ENCODE measurements at regions not wholly inside any gene's neighbourhood (a gene's known extent, or its start where the extent isn't known, plus 50 kb on each side); places are given as distances from the start of the nearest gene placed in this dataset.

DNA sequence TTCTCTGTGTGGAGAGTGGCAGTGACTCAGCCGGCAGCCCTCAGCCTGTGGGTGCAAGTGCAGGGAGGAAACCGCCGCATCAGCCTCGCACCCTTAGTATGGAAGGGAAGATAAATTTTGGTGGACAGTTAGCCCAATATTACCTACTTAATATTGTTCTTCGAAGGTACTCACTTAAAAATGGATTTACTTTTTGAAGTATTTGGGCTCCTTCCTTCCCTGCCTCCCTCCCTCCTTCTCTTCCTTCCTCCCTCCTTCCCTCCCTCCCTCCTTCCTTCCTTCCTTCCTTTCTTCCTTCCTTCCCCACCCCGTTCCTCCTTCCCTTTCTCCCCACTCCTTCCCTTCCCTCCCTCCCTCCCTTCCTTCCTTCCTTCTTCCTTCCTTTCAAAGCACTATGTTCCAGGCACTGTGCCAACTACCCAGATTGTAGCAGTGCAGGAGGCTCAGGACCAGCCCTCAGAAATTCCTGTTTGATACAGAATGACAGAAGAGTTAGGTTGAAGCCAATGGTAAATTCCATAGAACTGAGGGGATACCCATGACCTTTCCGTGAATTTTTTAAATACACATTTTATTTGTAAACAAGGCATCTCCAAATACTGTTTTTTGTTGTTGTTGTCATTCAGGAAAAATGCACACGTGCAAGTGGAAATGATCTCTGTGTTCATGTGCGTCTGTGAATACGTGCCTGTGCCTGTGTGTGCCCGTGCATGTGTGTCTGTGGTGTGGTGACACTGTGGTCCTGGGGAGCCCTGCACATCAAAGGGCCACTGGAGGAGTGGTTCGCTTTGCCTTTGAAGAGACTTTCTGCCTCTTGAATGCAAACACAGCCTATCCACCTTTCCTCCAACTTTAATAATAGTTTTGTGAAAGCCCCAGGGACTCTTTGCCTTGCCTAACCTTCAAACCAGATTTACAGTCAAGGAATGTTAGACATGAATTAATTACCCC, 141.7 kb downstream of the EDN3 start:
- DNase-seq (ENCODE audit: low spot score): no peak
- in situ Hi-C loops (cut with MboI; ENCODE audit: low sequenced_read_pairs, unreplicated experiment): no loop called here
- TF ChIP-seq, protein P1, sequence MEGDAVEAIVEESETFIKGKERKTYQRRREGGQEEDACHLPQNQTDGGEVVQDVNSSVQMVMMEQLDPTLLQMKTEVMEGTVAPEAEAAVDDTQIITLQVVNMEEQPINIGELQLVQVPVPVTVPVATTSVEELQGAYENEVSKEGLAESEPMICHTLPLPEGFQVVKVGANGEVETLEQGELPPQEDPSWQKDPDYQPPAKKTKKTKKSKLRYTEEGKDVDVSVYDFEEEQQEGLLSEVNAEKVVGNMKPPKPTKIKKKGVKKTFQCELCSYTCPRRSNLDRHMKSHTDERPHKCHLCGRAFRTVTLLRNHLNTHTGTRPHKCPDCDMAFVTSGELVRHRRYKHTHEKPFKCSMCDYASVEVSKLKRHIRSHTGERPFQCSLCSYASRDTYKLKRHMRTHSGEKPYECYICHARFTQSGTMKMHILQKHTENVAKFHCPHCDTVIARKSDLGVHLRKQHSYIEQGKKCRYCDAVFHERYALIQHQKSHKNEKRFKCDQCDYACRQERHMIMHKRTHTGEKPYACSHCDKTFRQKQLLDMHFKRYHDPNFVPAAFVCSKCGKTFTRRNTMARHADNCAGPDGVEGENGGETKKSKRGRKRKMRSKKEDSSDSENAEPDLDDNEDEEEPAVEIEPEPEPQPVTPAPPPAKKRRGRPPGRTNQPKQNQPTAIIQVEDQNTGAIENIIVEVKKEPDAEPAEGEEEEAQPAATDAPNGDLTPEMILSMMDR (IDR thresholded peaks at IDR 0.05; ENCODE audit: borderline replicate concordance, control extremely low read depth, extremely low read depth, insufficient read depth, missing control alignments): no peak

DNA sequence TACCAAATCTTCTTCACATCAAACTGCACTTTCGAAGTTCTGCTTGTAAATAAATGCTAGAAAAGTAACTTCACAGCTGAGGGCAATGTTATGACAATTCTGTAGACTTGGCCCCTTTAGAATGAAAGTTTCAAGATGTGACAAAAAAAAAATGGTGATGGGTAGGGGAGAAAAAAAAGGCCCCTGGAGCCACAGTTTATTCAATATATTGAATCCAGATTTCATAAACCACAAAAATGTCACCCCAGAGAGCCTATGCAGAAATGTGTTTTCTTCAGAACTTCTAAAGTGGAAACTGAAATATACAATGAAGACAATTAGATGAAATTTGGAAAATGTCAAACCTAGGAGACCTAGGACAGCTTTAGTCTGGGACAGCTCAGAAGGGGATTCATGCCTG, 143.1 kb downstream of the EDN3 start:
- in situ Hi-C loops (cut with MboI; ENCODE audit: low sequenced_read_pairs, unreplicated experiment): no loop called here
- TF ChIP-seq, protein P1 (IDR thresholded peaks at IDR 0.05; ENCODE audit: borderline replicate concordance, control extremely low read depth, extremely low read depth, insufficient read depth, missing control alignments): no peak
- no peak for DNase-seq (ENCODE audit: low spot score)

DNA sequence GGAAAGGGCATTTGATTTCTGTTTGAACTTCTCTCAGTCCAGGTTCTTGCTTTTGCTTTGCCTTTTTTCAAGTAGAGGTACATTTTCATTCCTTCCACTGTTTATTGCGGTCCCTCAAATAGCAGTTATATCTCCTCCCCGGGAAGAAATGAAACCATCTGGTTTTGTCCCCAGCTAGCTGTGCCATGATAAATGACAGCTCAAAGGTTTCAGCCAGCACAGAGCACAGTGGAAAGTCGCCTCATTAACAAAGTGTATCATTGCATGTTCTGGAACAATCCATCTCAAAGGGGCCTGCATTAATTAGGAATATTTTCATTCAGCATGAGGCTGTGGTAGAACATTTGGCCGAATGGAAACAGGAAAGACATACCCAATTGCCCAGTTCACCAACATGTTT, 146.0 kb downstream of the EDN3 start:
- TF ChIP-seq, protein P1 (IDR thresholded peaks at IDR 0.05; ENCODE audit: borderline replicate concordance, control extremely low read depth, extremely low read depth, insufficient read depth, missing control alignments): no peak
- in situ Hi-C loops (cut with MboI; ENCODE audit: low sequenced_read_pairs, unreplicated experiment): no loop called here

DNA sequence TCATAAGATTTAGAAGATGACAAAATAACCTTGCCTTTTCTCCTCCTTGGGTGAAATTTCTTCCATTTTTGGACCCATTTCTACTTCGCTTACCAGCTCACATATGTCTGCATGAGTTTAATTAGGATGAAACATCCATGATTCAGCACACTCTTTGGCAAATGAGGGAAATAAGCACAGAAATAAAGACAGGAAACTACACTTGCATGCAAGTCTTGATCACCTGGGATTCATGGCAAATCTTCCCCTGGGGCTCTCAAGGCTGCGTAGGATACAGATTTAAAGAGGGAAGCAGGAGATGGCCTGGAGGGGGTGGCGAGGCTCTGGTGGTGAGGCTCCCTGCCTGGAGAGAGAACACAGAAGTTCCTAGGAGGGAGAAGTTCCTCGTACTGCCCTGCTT, 147.8 kb downstream of the EDN3 start:
- in situ Hi-C loops (cut with MboI; ENCODE audit: low sequenced_read_pairs, unreplicated experiment): no loop called here
- TF ChIP-seq, protein P1 (IDR thresholded peaks at IDR 0.05; ENCODE audit: borderline replicate concordance, control extremely low read depth, extremely low read depth, insufficient read depth, missing control alignments): no peak
- DNase-seq (ENCODE audit: low spot score): no peak

More for the DNA sequence above, 146.0 kb downstream of the EDN3 start:
- DNase-seq (ENCODE audit: low spot score): no peak

DNA sequence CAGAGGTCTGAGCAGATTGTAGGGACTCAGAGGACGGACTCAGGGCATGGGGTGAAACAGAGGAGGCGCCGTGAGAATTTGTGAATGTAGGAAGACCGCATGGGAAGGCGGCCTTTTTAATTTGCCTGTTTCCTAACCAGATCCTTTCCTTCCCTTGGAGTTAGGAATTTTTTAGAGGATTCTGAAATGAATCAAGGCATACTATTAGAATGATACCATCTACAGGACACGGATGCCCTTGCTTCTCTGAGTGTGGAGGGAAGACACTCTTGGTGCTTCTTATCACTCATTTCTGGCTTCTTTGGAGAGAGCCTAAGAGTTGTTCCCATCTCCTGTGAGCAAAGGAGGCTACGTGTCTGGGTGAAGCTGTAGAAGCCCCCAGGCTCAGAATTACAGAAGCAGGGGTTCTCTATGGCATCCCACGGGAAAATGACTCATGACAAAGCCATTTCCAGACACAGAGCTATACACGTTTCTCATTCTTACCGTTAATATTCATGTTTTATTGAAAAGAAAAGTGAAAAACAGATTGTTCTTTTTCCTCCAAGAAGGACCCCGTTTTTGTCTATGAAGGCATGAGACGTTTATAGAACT, 148.5 kb downstream of the EDN3 start:
- TF ChIP-seq, protein P1 (IDR thresholded peaks at IDR 0.05; ENCODE audit: borderline replicate concordance, control extremely low read depth, extremely low read depth, insufficient read depth, missing control alignments): no peak
- no peak for DNase-seq (ENCODE audit: low spot score)
- in situ Hi-C loops (cut with MboI; ENCODE audit: low sequenced_read_pairs, unreplicated experiment): no loop called here

DNA sequence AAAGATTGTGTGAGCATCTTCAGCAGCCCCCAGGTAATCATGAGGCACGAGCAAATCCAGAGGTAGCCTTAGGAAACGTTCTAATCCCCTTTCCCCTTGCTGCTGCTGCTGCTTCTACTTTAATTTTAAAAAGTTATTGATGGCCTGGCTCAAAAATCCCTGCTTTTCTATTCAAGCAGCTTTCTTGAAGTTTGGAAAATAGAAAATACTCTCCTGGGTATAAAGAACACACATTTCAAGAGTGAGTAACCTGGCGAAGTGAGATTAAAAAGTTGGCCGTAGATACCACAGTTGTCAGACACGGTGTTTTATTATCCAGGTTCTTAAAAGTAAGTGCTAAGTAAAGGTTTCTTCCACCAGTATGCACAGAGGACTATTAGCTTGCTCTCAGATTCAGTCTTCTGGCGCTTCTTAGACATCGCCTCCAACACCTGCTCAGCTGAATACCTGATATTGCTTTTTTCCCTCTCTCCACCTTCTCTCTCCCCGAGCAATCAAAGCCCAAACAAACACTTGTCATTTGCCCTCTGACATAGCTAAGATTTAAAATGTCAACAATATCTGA, 150.7 kb downstream of the EDN3 start:
- TF ChIP-seq, protein P1 (IDR thresholded peaks at IDR 0.05; ENCODE audit: borderline replicate concordance, control extremely low read depth, extremely low read depth, insufficient read depth, missing control alignments): no peak
- DNase-seq (ENCODE audit: low spot score): no peak
- in situ Hi-C loops (cut with MboI; ENCODE audit: low sequenced_read_pairs, unreplicated experiment): no loop called here
